HG03432 (cell line): ENCODE measurements at regions not wholly inside any gene's neighbourhood (a gene's known extent, or its start where the extent isn't known, plus 50 kb on each side); places are given as distances from the start of the nearest gene placed in this dataset.

Experiments used
- ATAC-seq: cut with Tn5 transposase; IDR thresholded peaks from one replicate; pipeline ENCODE4 v1.9.1; 2021; ENCODE audit warnings: mild to moderate bottlenecking, moderate library complexity; ENCODE audit not compliant: unreplicated experiment

DNA sequence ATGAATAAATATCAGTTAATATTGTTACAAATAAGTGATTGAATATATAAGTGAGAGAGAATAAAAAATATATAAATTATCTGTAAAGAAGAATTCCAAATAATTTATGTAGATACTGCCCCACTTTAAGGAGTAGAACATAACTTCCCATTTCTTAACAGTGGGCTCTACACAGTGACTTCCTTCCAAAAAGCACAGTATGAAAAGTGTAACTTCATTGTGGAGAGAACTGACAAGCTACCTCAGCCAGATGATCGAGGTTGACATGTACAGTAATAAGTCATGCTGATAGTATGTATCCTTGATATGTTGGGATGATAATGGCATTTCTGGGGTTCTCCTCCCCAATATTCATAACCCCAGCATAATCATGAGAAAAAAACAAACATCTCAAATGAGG is 191.9 kb upstream of the FN1 start:
- ATAC-seq, result no peak

DNA sequence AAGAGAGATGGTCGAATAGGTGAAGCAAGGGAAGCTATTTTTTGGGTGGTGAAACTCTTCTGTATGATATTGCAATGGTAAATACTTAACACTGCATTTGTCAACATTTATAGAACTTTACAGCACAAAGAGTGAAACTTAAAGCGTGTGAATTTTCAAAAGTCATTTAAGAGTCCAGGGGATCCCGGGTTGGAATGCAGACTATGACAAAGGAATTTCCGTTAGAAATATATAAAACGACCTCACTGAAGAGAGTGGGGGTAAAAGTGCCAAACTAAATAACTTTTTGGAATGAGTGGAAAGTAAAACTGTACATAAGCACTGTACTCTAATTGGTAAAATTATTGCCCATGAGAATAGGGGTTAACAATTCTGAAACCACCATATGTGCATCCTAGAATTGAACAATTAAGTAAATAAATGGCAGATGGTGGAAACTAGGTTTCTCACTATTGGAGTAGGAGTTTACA is 191.0 kb upstream of the FN1 start:
- ATAC-seq, result no peak

DNA sequence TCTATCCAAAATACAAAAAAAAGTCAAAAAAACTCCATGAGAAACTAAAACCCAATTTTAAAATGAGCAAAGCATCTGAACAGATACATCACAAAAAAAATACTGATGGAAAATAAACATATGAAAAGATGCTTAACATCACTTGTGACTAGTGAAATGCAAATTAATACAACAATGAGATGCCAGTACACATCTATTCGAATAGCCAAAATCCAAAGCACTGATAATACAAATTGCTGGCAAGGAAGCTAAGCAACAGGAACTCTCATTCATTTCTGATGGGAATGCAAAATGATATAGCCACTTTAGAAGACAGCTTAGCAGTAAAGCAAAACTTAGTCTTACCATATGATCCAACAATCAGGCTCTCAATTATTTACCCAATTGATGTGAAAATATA is 190.2 kb upstream of the FN1 start:
- ATAC-seq, result no peak

DNA sequence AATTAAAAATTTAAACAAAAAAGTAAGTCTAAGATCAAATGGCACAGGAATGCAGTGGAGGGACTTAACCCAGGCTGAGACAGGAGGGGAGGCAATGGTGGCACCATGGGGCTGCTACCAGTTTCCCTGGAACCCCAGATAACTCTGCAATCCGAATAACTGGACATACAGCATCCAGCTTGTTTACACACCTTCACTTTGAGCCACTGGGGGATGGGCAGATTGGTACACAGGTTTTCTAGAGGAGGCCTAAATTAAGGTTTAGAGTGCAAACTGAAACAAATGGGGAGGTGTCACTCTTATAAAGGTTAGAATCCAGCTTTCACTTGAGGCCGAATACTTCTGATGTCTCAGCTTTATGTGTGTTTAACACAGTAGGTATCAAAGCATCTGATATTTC is 189.3 kb upstream of the FN1 start:
- no peak for ATAC-seq

DNA sequence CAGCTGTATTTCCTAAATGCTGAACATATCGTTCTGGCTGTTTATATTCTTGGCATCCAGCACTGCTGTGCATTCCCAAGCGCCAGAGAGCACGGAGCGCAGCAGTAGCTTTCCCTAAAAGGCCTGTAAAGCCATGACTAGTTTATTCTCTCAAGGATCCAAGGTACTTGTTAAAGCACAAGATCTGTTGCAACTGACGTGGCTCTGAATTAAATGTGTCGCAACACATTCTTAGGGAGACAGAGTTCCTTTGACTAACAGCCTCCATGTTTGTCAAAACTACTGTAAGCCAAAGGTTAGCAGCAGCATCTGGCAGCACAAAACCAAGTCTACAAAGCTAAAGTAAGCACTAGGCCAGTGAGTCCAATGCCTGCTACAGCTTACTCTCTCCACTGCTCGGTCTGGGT is 188.6 kb upstream of the FN1 start:
- ATAC-seq, result no peak

DNA sequence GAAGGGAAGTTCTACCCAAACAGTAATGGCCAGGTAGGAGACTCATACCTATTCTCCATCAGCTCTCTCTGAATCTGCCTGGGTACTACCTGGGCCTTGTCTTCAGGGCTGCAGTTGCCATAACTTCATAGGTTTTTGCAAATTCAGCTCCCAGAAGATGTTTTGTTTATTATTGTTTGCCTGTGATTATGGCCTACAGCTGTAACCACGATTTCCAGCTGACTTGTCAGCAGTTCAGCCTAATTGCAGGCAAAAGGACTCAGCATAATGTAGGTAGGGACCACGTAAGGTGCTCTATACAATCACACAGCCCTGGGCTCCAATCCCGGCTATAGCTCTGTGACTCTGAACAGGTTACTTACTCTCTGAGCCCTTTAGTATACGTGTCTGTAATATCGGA is 187.0 kb upstream of the FN1 start:
- no peak for ATAC-seq

DNA sequence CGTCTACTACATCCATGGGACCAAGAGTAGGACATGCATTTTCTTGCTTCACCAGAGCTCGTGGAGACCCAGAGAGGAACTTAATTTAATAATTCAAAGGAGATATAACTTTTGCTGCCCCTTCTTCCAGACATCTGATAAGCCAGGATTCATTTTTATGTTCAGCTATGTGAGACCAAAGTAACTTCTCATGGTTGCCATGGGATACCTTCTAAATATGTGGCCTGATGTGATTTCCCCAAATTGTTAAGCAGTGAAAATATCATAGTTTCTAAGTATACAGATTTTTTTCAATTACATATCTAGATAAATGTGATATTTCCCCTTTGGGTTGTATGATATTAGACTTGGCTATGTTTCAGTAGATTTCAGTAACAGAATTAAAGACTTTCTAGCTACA is 185.5 kb upstream of the FN1 start:
- no peak for ATAC-seq

DNA sequence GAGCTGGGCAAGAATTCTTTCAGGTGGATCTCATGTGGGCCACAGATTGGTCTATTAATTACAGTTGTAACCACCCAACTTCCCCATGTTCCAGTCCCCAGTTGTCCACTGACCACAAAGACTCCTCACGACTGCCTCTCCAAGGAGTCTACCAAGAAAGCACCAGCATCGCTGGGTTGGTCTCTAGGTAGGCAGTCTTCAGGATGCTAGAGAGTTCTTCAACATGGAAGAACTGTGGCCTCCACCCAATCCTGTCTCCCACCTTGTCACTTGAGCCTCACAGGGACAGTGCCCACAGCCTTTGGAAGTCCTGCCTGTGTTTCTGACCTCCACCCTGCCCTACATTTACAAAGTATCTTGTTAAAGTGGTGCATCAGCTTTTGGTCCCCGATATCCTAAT is 184.7 kb upstream of the FN1 start:
- no peak for ATAC-seq

DNA sequence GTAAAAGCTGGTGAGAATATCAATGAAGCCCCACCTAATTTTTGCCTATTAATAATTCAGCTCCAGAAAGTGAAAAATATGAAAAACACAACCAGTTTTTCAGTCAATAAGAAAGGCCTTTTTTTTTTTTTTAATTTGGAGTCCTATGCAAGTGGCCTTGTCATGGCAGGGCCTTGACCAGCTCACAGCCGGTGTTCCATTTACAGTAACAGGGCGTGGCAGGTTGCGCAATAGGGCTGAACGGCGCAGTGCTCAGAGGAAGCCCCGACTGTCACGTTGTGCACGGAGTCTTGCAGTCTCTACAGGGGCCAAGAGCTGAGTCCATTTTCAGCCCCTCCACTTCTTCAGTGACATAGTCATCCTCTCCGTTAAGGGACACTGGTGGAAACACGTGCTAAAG is 184.1 kb upstream of the FN1 start:
- peak; percentile 79 for ATAC-seq

DNA sequence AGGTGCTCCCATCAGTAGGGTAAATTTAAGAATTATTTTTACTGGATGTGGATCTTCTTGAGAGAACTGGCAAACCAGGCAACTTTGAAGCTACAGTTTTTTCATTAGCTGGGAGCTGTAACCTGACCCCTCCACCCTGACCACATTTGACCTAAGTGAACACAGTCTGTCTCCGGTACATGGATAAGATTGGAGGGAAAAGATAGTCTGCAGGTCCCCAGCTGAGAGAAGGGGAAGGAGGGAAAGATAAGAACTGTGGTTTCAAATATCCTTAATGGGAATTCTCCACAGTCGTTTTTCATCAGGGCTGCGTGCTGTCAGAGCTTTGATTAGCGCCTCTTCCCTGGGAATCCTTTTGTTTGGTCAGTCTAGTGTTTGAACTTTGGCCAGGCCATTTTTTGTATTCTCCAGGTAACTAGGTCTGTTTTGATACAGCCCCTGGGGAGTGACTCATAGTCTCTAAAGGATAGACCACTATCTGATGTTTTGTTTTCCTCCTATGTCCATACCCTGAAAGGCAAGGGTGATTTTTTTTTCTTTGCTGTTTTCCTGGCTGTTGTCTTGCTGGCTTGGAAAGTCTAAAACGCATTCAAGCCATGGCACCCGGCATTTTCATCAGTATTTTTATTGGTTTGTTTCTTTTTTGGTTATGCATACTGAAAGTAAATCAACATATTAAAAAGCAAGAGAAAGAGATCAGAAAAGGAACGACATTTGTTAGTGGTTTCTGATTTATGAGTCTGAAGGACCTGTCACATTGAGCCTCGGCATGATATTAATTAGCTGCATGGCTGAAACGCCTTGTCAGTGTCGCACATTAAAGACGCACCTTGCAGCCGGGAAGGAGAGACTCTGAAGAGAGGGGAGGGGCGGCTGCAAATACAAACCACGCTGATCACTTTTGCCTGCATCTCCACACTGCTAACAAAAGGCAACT is 183.4 kb upstream of the FN1 start:
- ATAC-seq, result peak; percentile 73

DNA sequence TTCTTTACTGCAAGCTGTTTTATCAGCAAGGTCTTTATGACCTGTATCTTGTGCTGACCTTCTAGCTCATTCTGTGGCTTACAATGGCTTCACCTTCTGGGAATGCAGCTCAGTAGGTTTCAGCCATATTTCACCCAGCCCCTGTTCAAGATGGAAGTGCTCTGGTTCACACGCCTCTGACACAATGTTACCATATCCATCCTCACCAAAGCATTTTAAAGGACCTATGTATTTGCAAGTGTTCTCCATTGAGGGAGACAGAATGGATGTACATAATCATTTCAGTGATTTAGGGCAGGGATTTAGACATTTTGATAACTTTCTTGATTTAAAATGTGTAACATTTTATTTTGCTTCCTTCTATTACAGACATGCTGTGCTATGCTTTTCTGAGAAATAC is 182.3 kb upstream of the FN1 start:
- no peak for ATAC-seq

DNA sequence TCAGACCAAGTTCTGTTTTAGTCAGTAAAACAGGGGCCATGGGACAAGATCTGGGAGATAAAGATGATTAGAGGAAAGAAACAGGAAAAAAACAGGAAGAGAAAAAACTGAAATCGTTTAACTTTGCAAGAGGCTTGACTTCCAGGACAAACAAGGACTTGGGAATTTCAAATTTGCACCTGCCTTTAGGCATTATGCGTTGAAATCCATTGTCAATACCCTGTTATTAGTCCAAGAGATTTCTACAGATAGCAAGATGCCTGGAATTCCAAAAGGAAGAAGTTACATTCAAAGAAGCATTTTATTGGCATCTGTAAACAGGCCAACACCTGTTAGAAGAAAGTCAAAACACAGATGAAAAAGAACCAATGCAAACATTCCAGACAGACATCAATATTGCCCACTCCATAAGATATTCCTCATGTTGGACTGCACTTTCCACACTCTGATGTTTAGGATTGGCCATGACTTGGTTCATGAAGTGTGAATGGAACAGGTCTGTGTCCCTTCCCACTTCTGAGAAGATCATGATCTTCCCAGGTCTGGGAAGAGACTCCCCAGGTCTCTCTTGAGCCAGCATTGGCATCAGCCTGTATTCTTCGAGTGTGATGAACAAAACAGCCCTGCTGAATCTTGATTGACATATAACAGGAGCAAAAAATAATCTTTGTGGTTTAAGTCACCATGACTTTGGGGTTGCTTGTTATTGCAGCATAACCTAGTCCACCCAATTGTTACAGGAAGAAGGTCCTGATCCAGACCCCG is 181.4 kb upstream of the FN1 start:
- ATAC-seq, result no peak

DNA sequence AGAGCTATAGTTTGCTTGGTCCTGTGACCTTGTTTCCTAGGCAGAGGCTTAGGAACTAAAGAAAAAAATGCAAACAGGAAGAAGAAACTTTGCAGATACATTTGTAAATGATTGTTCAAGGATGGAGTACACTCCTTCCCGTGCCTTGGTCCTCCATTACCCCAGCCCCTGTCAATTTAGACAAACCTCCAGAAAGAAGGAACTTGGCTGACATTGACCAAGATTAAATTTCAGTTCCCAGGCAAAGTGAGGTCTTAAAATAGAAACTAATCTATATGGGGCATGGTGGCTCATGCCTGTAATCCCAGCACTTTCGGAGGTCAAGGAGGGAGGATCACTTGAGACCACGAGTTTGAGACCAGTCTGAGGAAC is 179.9 kb upstream of the FN1 start:
- no peak for ATAC-seq

DNA sequence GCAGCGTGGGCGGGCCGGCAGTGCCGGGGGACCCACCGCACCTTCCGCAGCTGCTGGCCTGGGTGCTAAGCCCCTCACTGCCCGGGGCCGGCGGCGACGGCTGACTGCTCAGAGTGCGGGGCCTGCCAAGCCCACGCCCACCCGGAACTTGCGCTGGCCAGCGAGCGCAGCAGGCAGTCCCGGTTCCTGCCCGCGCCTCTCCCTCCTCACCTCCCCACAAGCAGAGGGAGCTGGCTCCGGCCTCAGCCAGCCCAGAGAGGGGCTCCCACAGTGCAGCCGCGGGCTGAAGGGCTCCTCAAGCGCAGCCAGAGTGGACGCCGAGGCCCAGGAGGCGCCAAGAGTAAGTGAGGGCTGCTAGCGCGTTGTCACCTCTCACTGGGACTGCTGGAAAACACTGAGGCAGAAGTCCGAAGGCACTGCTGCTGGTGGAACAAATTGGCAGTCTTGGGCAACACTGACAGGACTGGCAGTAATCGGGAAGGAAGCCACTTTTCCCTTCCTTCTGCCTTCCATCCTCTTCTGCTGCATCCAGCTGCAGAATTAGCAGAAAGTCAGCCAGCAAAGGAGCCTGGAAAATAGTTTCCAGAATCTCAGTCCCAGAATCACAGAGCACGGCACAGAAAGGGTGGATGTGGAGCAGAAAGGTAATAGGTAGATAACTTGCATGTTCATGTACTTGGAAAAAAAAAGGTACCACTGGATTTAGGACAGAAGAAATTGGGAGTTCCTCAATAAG is 179.4 kb upstream of the FN1 start:
- no peak for ATAC-seq

DNA sequence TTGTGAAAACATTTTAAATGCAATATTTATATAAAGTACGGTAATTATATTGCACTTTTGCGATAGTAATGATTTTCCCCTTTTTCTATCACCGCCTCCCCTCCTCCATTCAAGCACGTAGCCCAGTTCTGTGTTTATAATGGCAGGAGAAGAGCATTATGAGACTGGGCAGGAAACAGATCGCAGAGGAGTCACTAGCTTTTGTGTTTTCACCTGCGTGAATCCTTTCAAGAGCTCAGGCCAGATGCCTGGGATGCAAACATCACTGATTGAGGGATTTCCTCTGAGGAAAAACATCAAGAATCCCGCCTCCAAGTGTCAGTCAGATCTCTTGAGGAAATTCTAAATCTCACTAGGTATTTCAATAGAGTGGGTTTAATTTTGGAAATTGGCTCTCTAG is 178.4 kb upstream of the FN1 start:
- ATAC-seq, result no peak

DNA sequence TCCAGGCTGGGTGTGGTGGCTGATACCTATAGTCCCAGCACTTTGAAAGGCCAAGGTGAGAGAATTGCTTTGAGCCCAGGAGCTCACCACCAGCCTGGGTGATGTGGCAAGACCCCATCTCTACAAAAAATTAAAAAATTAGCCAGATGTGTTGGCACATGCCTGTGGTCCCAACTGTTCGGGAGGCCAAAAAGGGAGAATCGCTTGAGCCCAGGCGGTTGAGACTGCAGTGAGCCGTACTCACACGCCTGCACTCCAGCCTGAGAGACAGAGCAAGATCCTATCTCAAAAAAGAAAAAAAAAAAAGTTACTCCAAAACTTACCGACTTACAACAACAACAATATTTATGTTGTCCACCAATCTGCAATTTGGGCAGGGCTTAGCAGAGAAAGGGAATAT is 178.0 kb upstream of the FN1 start:
- no peak for ATAC-seq

DNA sequence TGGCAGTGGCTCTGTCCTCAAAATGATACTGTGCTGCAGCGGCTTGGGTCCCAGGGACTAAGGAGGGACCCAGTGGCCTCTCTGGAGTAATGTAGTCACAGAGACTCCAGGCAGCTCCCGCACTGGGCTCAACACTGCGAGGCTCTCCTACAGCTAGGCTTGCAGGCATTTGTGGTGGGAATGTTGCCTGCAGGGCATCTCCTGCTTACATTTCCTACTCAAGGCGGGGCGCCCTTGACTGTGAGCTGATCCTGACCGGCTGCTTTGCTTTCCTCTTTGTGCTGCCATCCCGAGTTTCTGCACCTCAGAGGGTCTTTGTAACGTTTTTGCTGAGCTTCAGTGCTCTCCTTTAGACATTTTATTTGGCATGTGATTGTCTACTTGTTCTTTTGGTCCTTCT is 177.4 kb upstream of the FN1 start:
- ATAC-seq, result no peak

DNA sequence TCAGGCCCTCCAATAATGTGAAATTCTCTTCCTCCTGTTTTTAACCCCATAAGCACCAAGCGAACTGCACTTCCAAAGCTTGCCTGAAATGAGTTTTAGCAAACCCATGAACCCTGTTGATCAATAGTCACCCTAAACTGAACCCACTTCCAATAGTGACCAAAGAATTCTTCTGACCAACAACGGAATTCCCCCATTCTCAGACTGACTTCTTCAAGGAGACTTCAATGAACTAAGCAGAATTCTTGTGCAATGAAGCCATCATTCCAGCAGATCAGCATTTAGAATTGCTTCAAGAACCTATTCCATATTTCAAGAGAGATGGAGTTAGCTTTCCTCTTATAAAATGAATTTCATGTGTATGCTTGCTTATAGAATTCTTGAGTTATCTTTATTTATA is 176.9 kb upstream of the FN1 start:
- peak; percentile 43 for ATAC-seq

DNA sequence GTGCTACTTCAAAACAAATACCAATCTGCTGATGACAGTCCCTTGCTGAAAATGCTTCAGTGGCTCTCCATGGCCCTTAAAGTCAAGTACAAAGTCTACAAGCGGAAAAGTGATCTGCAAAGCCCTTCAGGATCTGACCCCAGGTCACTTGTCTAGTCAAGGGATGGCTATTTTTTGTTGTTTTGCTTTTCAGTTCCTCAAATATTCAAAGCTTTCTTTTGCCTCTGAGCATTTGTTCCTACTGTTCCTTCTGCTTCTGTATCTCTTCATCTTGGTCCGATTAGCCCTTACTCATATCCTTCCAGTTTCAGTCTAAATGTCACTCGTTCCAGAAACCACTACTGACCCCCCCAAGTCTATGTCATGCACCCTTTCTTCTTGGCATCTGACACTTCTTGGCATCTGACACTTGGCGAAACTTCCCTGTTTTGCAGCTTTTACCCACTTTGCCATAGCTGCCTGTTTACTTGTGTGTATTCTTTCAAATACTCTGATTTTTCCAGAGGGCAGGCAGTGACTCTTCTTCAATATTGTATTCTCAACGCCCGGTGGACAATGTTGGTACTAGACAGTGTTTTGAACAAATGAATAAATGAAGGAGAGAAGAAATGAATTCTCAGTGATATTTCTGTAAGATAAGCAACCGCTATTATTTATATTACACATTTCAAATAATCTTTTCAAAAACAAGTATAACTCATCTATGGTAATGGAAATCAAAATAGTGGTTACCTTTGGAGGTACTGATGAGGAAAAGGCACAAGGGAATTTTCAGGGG is 175.9 kb upstream of the FN1 start:
- peak; percentile 67 for ATAC-seq

DNA sequence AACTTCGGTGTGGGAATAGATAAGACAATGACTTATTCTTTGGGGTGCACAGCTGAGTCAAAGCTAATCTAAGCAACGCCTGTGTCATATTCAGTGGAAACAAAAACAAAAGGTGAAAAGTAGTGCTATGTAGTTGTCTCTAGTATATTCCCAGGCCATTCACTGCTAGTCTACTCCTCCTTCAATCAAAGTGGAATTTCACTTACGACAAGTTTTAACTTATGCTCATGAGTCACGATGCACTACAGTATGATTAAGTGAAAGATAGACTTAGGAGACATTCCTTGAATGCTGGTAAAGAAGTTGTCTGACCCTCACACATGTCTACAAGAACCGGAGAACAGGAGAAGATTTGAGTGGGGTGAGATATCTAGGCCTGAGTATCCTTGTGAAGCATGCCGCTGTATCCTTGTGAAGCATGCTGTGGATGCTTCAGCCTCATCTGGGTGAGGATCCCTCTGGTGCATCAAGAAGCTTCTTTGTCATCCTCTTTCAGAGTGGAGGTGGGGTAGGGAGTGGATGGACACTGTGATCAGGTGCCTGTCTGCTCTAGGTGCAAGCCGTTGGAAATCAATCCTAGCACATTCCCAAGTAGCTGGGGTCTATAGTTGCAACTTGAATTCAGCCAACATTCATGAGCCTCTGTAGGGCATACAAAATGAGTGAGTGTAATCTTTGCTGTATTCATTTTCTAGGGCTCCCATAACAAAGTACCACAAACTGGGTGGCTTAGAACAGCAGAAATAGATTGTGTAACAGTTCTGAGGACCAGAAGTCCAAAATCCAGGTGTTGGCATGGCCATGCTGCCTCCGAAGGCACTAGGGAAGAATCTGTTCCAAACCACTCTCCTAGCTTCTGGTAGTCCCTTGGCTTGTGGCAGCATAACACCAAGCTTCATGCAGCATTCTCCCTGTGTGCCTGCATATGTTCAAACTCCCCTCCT is 173.5 kb upstream of the FN1 start:
- no peak for ATAC-seq
